Neural cell (in vitro differentiated cells): ENCODE measurements at regions not wholly inside any gene's neighbourhood (a gene's known extent, or its start where the extent isn't known, plus 50 kb on each side); places are given as distances from the start of the nearest gene placed in this dataset.

Source experiments
- H2AFZ ChIP-seq: fragments of 200-600, 300-800 bp; sonication (generic), shearing (Covaris generic); 2 replicates; pipeline ENCODE4 v1.6.0; 2014; ENCODE audit warnings: low read depth, mild to moderate bottlenecking, antibody characterized with exemption, low read length, moderate library complexity
- H3F3A ChIP-seq: fragments of 200-600 bp; shearing (Covaris generic); 2 replicates; pipeline ENCODE4 v1.6.1; 2016; ENCODE audit warnings: mild to moderate bottlenecking, moderate library complexity, mixed read lengths, antibody characterized with exemption, low read length; ENCODE audit not compliant: insufficient read depth, poor library complexity, severe bottlenecking
- H3K27ac ChIP-seq: fragments of 200-600, 300-800 bp; sonication (generic), shearing (Covaris generic); 2 replicates; pipeline ENCODE4 v1.5.1; 2014; ENCODE audit warnings: mild to moderate bottlenecking, low read length, moderate library complexity
- H3K27me3 ChIP-seq: fragments of 300-800, 200-600 bp; sonication (generic), shearing (Covaris generic); 2 replicates; pipeline ENCODE4 v1.6.0; 2014; ENCODE audit warnings: mild to moderate bottlenecking, low read depth, low read length, moderate library complexity; ENCODE audit not compliant: insufficient read depth
- H3K36me3 ChIP-seq: fragments of 300-800, 200-600 bp; sonication (generic), shearing (Covaris generic); 2 replicates; pipeline ENCODE4 v1.5.1; 2014; ENCODE audit warnings: mild to moderate bottlenecking, antibody characterized with exemption, low read length, moderate library complexity; ENCODE audit not compliant: insufficient read depth
- H3K4me2 ChIP-seq: fragments of 300-800, 200-600 bp; sonication (generic), shearing (Covaris generic); 2 replicates; pipeline ENCODE4 v1.6.0; 2014; ENCODE audit warnings: mild to moderate bottlenecking, low read length
- H3K4me3 ChIP-seq: fragments of 300-800, 200-600 bp; sonication (generic), shearing (Covaris generic); 2 replicates; pipeline ENCODE4 v1.5.1; 2014; ENCODE audit warnings: mild to moderate bottlenecking, low read length, moderate library complexity
- H3K79me2 ChIP-seq: fragments of 200-600 bp; shearing (Covaris generic); replicated peaks from 2 replicates; pipeline ENCODE4 v1.6.0; 2014; ENCODE audit warnings: mild to moderate bottlenecking, low read length, moderate library complexity; ENCODE audit not compliant: insufficient read depth
- H3K9ac ChIP-seq: fragments of 300-800, 200-600 bp; sonication (generic), shearing (Covaris generic); 2 replicates; pipeline ENCODE4 v1.6.1; 2016; ENCODE audit warnings: mild to moderate bottlenecking, low read length, mixed read lengths
- H3K9me2 ChIP-seq: fragments of 200-600 bp; shearing (Covaris generic); 2 replicates; pipeline ENCODE4 v1.6.1; 2016; ENCODE audit warnings: mild to moderate bottlenecking, low read length, mixed read lengths; ENCODE audit not compliant: insufficient read depth
- H3K9me3 ChIP-seq: fragments of 200-600, 300-800 bp; sonication (generic), shearing (Covaris generic); 2 replicates; pipeline ENCODE4 v1.6.1; 2016; ENCODE audit warnings: mild to moderate bottlenecking, mixed run types, low read length, moderate library complexity, mixed read lengths
- H4K20me1 ChIP-seq: fragments of 200-600 bp; shearing (Covaris generic); 2 replicates; pipeline ENCODE4 v1.6.1; 2016; ENCODE audit warnings: mild to moderate bottlenecking, mixed run types; ENCODE audit not compliant: insufficient read depth
- CTCF ChIP-seq: fragments of 450-650 bp; IDR thresholded peaks from 2 replicates; pipeline ENCODE4 v1.5.1; 2014; ENCODE audit warnings: antibody characterized with exemption, mild to moderate bottlenecking, moderate library complexity; ENCODE audit not compliant: poor library complexity, severe bottlenecking
- EP300 ChIP-seq: fragments of 450-650 bp; conservative IDR thresholded peaks from 2 replicates; pipeline ENCODE4 v1.6.1; 2014; ENCODE audit warnings: antibody characterized with exemption, mild to moderate bottlenecking, moderate library complexity; ENCODE audit not compliant: poor library complexity, severe bottlenecking
- EZH2 ChIP-seq: fragments of 200-600, 300-800 bp; shearing (Covaris generic), sonication (generic); IDR thresholded peaks from 2 replicates; pipeline ENCODE4 v1.6.1; 2014; ENCODE audit warnings: antibody characterized with exemption, low read length, borderline replicate concordance, mild to moderate bottlenecking; ENCODE audit not compliant: insufficient read depth, poor library complexity, severe bottlenecking
- MXI1 ChIP-seq: fragments of 450-650 bp; conservative IDR thresholded peaks from 2 replicates; pipeline ENCODE4 v1.6.1; 2014; ENCODE audit warnings: antibody characterized with exemption, mild to moderate bottlenecking; ENCODE audit not compliant: poor library complexity, severe bottlenecking
- POLR2AphosphoS5 ChIP-seq: IDR thresholded peaks from 2 replicates; pipeline ENCODE4 v1.6.1; 2012
- RAD21 ChIP-seq: fragments of 450-650 bp; conservative IDR thresholded peaks from 2 replicates; pipeline ENCODE4 v1.6.1; 2014; ENCODE audit warnings: antibody characterized with exemption, mild to moderate bottlenecking, moderate library complexity
- REST ChIP-seq: IDR thresholded peaks from 2 replicates; pipeline ENCODE4 v1.6.1; 2012; ENCODE audit warnings: borderline replicate concordance
- SMC3 ChIP-seq: fragments of 450-650 bp; conservative IDR thresholded peaks from 2 replicates; pipeline ENCODE4 v1.6.1; 2014; ENCODE audit warnings: antibody characterized with exemption, mild to moderate bottlenecking, moderate library complexity; ENCODE audit not compliant: poor library complexity
- TAF1 ChIP-seq: IDR thresholded peaks from 2 replicates; pipeline ENCODE4 v1.6.1; 2012; ENCODE audit warnings: low read depth

GRCh38 chr7:1329261-1329660 is 96.6 kb downstream of the UNCX start:
- Histone ChIP-seq H3K36me3 (no peaks in the 10 kb centered on the region), H3K9ac (no peak overlapping the region), H3K79me2 (no peaks in the 10 kb centered on the region), H3K9me3 (no peaks in the 10 kb centered on the region), H3K27me3 (no peaks in the 10 kb centered on the region), H4K20me1 (no peaks in the 10 kb centered on the region), H3K27ac (no peak overlapping the region), H2AFZ (no peak overlapping the region), H3K4me2 (no peak overlapping the region), H3K4me3 (no peak overlapping the region), H3F3A (no peaks in the 10 kb centered on the region), H3K9me2 (no peaks in the 10 kb centered on the region)
- no peak for TF ChIP-seq EP300
- no peak for TF ChIP-seq CTCF
- TF ChIP-seq MXI1: no peak
- no peak for TF ChIP-seq TAF1
- TF ChIP-seq EZH2: no peak
- no peak for TF ChIP-seq RAD21
- TF ChIP-seq POLR2AphosphoS5: no peak
- TF ChIP-seq SMC3: no peak
- TF ChIP-seq REST: no peak

GRCh38 chr7:1329966-1330800 is 97.5 kb downstream of the UNCX start:
- TF ChIP-seq SMC3: no peak
- TF ChIP-seq MXI1: no peak
- no peak for TF ChIP-seq POLR2AphosphoS5
- no peak for TF ChIP-seq RAD21
- no peak for TF ChIP-seq EZH2
- TF ChIP-seq TAF1: no peak
- H3K4me2 ChIP-seq: no peak overlapping the region
- H4K20me1 ChIP-seq: no peaks in the 10 kb centered on the region
- H3K79me2 ChIP-seq: no peaks in the 10 kb centered on the region
- no peak overlapping the region for H3K4me3 ChIP-seq
- H3K9me3 ChIP-seq: no peaks in the 10 kb centered on the region
- H3K9me2 ChIP-seq: no peaks in the 10 kb centered on the region
- no peaks in the 10 kb centered on the region for H3F3A ChIP-seq
- H3K36me3 ChIP-seq: no peaks in the 10 kb centered on the region
- H3K27me3 ChIP-seq: no peaks in the 10 kb centered on the region
- H3K9ac ChIP-seq: no peak overlapping the region
- H2AFZ ChIP-seq: no peak overlapping the region
- no peak overlapping the region for H3K27ac ChIP-seq
